GM19035 (cell line): ENCODE measurements at regions not wholly inside any gene's neighbourhood (a gene's known extent, or its start where the extent isn't known, plus 50 kb on each side); places are given as distances from the start of the nearest gene placed in this dataset.
A peak's percentile ranks its signal among the peaks of the same experiment; 100 is the strongest.

Experiments used
- ATAC-seq: cut with Tn5 transposase; IDR thresholded peaks from one replicate; pipeline ENCODE4 v1.9.1; 2021; ENCODE audit not compliant: unreplicated experiment

DNA sequence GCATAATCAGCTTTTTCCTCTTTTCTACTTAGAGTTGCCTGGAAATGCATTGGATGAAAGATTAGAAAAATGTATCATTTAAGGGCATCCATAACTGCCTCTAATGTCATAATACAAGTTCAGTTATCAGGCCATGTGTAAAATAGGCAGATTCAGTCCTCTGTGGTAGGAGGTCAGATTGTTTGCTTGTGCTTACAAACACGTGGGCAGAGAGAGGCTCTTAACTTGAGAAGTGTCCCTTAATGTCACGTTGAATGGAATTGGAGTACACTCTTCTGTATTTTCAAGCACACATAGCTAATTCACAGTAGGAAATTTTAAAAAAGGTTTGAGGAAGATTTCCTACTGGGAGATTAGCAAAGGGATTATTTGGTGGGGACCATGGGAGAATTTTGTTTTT, 359.8 kb upstream of the MTPN start:
- no peak for ATAC-seq

DNA sequence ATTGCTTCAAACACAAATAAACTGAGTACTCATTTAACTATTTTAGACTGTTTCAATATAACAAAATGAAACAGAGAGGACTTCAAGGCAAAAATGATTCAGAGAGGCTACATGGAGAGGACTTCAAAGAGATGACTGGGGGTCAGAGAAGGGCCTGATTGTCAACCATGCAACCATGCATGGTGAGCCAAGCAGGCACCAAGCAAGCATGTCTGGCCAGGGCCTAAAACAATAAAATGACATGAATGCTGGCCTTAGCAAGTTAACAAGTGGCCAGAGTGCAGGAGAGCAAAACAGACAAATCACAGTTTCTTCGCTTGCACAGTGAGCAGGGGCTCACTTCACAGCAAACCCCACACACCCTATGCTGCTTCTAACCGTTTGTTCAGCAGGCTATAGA, 356.5 kb upstream of the MTPN start:
- ATAC-seq: no peak

GRCh38 chr7:136326045-136326609, 349.0 kb upstream of the MTPN start:
- no peak for ATAC-seq

DNA sequence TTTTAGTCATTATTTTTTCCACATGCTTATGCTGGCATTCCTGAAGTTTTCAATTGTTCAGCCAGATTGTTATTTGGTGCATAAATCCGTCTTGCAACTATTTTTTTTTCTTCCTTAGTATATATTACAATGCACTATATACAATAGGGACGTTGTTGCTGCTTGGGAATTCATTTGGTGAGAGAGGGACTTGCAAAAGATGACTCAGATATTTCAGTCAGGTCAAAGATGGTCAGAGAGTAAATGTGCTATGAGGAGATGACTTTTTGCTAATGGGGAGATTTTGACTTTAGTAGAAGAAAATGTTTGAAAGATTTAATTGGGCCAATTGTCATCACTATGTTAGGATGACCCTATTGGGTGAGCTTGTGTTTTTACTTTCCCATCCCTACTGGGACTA, 348.4 kb upstream of the MTPN start:
- no peak for ATAC-seq

- ATAC-seq: no peak
Observed at GRCh38 chr7:136325027-136325426, 347.9 kb upstream of the MTPN start.

- ATAC-seq: no peak
Observed at GRCh38 chr7:136324073-136324704, 347.0 kb upstream of the MTPN start.

- ATAC-seq: no peak
Observed at GRCh38 chr7:136312592-136312991, 335.4 kb upstream of the MTPN start.

GRCh38 chr7:136309407-136309806, 332.2 kb upstream of the MTPN start:
- ATAC-seq: no peak

DNA sequence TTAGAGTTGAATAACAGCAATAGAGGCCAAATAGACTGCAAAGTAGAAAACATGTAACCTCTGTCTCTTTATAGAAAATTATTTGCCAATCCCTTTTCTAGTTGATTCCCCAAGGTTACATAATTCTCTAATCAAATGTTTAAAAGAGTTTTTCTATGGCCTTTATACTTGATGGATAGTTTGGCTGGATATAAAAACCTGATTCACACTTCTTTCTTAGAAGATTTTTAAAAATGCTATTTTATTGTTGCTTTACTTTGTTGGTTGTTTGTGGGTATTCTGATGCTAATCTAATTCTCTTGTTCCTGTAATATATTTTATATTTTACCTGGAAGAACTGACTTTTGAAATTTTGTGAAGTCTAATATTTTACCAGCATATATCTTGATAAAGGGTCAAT, 331.1 kb upstream of the MTPN start:
- no peak for ATAC-seq

DNA sequence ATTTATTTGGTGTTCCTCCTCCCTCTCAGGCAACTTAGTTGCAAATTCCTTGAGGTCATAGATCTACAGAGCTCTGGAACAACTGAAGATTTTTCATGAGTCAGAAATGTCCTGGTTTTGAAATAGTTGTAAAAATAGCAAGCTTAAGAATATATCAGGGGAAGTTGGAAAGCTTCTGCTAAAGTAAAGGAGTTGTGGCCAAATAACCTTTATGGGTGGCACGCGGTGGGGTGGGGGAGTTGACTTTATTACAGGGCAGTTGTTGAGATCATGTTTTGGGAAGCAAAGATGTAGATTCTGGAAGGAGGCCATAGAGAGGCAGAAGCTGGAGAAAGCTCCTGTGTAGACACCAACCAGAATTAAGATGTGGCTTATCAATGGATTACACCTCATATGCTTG, 326.0 kb upstream of the MTPN start:
- ATAC-seq: no peak

DNA sequence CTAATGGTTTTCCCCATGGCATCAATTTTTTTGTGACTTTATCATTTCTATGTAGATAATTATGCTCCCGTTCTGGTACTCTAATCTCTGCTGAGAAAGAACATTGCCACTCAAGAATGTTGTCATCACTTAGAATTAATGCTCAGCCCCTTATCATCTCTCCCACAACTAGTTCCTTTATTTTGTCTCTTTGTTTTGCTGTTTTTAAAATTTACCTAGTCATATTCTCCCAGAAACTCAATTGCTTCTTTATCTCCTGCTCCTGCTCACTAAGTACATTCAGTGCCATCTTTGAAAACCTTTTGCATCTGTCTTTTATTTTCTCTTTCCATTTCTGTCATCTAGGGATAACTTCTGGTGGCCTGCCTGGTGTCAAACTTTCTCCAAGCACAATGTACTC, 324.9 kb upstream of the MTPN start:
- no peak for ATAC-seq

DNA sequence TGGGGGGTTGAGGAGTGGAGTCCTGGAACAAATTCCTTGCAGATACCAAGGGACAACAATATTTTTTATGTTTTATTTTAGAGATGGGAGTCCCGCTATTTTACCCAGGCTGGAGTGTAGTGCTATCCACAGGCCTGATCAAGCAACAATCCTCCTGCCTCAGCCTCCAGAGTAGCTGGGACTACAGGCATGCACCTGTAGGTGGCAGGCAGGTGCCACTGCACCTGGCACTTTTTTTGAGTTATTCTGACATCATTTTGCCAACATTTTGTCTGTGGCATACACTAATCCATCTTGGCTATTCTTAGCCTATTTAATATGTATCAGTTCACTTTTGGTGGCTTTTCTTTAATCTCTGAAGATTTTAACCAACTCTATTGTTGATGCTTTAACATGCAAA, 317.8 kb upstream of the MTPN start:
- no peak for ATAC-seq

- no peak for ATAC-seq
Observed at GRCh38 chr7:136293841-136294391, 316.8 kb upstream of the MTPN start.

GRCh38 chr7:136293272-136293671, 316.1 kb upstream of the MTPN start:
- ATAC-seq: peak; percentile 84

- ATAC-seq: no peak
Observed at GRCh38 chr7:136292365-136292764, 315.2 kb upstream of the MTPN start.

GRCh38 chr7:136290351-136290750, 313.2 kb upstream of the MTPN start:
- ATAC-seq: no peak

DNA sequence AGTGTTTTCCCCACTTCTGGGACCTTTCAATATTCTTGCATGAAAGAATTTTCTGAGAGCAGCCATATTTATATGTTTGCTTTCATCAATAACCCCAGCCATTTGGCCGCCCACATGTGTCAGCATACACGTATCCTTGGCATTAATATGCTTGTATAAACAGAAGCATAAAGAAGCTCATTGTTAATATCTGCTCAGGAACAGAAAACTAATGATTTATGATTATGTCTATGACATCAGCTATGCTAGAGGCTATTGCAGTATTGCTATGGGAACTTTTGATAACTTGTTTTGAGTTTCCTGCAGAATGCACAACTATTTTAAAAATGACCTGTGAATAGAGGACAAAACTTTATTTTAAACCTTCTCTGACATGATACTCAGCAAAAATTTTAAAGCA, 300.9 kb upstream of the MTPN start:
- no peak for ATAC-seq

DNA sequence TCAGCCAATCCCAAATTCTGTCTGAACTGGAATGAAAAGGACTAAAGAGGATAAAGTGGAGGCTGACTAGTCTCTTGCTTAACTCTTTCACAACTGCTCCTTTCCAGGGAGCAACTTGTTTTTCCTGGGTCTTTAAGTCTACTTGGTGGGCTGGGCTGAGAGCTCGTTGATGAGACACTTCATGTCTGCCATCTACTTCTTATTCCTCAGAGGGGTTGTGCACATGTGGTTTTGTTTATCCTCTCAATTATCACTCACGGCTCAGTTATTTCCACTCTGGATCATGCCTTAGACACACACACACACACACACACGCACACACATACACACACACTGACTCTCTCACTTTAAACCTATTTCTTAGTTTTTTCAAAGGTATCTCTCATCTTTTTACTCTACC, 298.6 kb upstream of the MTPN start:
- no peak for ATAC-seq

DNA sequence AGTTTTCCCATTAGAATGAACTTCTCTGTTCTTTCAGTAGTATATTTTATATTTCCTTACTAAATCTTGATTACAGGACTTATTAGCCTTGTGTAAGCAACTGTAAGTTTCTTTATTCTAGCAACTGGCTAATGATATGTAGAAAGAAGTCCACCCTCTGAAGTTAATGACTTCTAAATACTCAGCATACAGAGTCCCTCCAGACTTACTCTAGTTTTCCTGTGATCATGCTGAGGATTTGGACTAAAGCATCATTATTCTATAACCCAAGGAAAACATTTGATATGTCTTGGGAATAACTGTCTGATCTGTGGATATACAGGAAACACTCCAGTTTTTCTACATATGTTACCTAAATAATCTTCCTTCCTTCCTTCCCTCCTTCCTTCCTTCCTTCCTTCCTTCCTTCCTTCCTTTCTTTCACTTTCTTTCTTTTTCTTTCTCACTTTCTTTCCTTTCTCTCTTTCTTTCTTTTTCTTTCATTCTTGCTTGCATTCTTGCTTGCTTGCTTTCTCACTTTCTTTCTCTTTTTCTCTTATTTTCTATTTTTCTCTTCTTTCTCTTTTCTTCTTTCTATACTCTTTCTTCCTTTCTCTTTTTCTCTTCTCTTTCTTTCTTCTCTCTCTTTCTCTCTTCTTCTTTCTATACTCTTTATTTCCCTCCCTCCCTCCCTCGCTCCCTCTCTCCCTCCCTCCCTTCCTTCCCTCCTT, 297.6 kb upstream of the MTPN start:
- no peak for ATAC-seq

- ATAC-seq: no peak
Observed at GRCh38 chr7:136272934-136273333, 295.8 kb upstream of the MTPN start.

- no peak for ATAC-seq
Observed at GRCh38 chr7:136267822-136268221, 290.7 kb upstream of the MTPN start.

DNA sequence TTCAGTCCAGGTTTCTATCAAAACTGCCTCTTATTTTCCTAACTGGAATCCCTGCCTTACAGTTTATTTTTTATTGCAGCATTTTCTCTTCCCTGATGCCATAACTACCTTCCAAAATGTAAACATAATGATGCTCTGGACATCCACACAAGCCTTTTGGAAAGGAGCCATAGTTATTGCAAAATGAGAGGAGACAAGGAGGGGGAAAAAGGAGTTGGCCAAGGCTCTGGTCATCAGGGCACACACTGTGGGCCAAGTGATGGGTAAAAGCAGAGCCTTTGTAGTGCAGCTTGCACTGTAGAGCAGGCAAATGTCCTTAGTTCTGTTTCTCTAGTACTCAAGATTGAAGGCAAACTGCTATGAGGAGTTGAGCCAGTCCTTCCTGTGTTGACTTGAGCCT, 289.3 kb upstream of the MTPN start:
- ATAC-seq: no peak
